Mesenchymal stem cell (in vitro differentiated cells and primary cell): ENCODE measurements at regions not wholly inside any gene's neighbourhood (a gene's known extent, or its start where the extent isn't known, plus 50 kb on each side); places are given as distances from the start of the nearest gene placed in this dataset.

Experiments
- DNase-seq: peaks from one replicate; pipeline ENCODE4 v3.0.0-alpha.2; 2013
- H2AFZ ChIP-seq: one replicate; pipeline ENCODE4 v1.6.1; 2013; ENCODE audit warnings: low read depth, mild to moderate bottlenecking, control low read depth, inconsistent platforms, low read length, moderate library complexity
- H2AK5ac ChIP-seq: 2 replicates; pipeline ENCODE4 v1.6.1; 2013; ENCODE audit warnings: low read length, moderate library complexity, mild to moderate bottlenecking, inconsistent platforms; ENCODE audit not compliant: severe bottlenecking
- H2BK120ac ChIP-seq: one replicate; pipeline ENCODE4 v1.6.1; 2013; ENCODE audit warnings: low read depth, mild to moderate bottlenecking, inconsistent platforms, low read length, moderate library complexity
- H2BK12ac ChIP-seq, 2 experiments: one replicate each; pipeline ENCODE4 v1.6.1; 2013; ENCODE audit warnings: inconsistent platforms in 2 of 2, low read length in 2 of 2, mild to moderate bottlenecking in 2 of 2, moderate library complexity in 2 of 2, control low read depth in 1 of 2
- H2BK15ac ChIP-seq: one replicate; pipeline ENCODE4 v1.6.1; 2013; ENCODE audit warnings: mild to moderate bottlenecking, low read depth, inconsistent platforms; ENCODE audit not compliant: poor library complexity, severe bottlenecking
- H2BK5ac ChIP-seq: 2 replicates; pipeline ENCODE4 v1.6.1; 2013; ENCODE audit warnings: low read depth, mild to moderate bottlenecking, low read length, control low read depth, inconsistent platforms; ENCODE audit not compliant: poor library complexity, severe bottlenecking
- H3K14ac ChIP-seq, 2 experiments: one replicate each; pipeline ENCODE4 v1.6.1; 2013; ENCODE audit warnings: inconsistent platforms in 2 of 2, low read length in 2 of 2, control low read depth in 1 of 2, mild to moderate bottlenecking in 1 of 2, moderate library complexity in 1 of 2
- H3K18ac ChIP-seq, 2 experiments: one replicate each; pipeline ENCODE4 v1.6.1; 2013; ENCODE audit warnings: inconsistent platforms in 2 of 2, low read length in 2 of 2, control low read depth in 1 of 2, low read depth in 1 of 2, mild to moderate bottlenecking in 1 of 2
- H3K23ac ChIP-seq, 2 experiments: one replicate each; pipeline ENCODE4 v1.6.1; 2013; ENCODE audit warnings: inconsistent platforms in 2 of 2, low read length in 2 of 2, mild to moderate bottlenecking in 2 of 2, moderate library complexity in 2 of 2, control low read depth in 1 of 2
- H3K27ac ChIP-seq: 2 replicates; pipeline ENCODE4 v1.5.1; 2013; ENCODE audit warnings: mild to moderate bottlenecking, moderate library complexity, low read length, control low read depth, inconsistent platforms; ENCODE audit not compliant: poor library complexity, severe bottlenecking
- H3K27me3 ChIP-seq, 2 experiments: 2 replicates each; pipeline versions ENCODE4 v1.6.1 to v1.7.0; 2013; ENCODE audit warnings: low read length in 2 of 2, mild to moderate bottlenecking in 2 of 2, moderate library complexity in 2 of 2, control low read depth in 1 of 2, inconsistent platforms in 1 of 2; ENCODE audit not compliant: control insufficient read depth in 1 of 2, insufficient read depth in 1 of 2
- H3K36me3 ChIP-seq, 2 experiments: 2 replicates each; pipeline versions ENCODE4 v1.6.1 to v1.7.0; 2013; ENCODE audit warnings: low read length in 2 of 2, control low read depth in 1 of 2, inconsistent platforms in 1 of 2, low read depth in 1 of 2, mild to moderate bottlenecking in 1 of 2; ENCODE audit not compliant: insufficient read depth in 2 of 2, control insufficient read depth in 1 of 2
- H3K4ac ChIP-seq, 2 experiments: one replicate each; pipeline ENCODE4 v1.6.1; 2013; ENCODE audit warnings: inconsistent platforms in 2 of 2, low read length in 2 of 2, mild to moderate bottlenecking in 2 of 2, moderate library complexity in 2 of 2, control low read depth in 1 of 2, low read depth in 1 of 2
- H3K4me1 ChIP-seq: 2 replicates; pipeline ENCODE4 v1.6.1; 2013; ENCODE audit warnings: low read depth, low read length, control low read depth; ENCODE audit not compliant: control insufficient read depth, insufficient read depth
- H3K4me2 ChIP-seq: 2 replicates; pipeline ENCODE4 v1.6.1; 2013; ENCODE audit warnings: low read length, mild to moderate bottlenecking, inconsistent platforms; ENCODE audit not compliant: poor library complexity, severe bottlenecking
- H3K4me3 ChIP-seq, 2 experiments: 2 replicates each; pipeline versions ENCODE4 v1.5.1 to v1.7.0; 2013; ENCODE audit warnings: low read length in 2 of 2, mild to moderate bottlenecking in 2 of 2, control low read depth in 1 of 2, low read depth in 1 of 2; ENCODE audit not compliant: insufficient read depth in 1 of 2
- H3K79me1 ChIP-seq: replicated peaks from 2 replicates; pipeline ENCODE4 v1.6.1; 2013; ENCODE audit warnings: mild to moderate bottlenecking, control low read depth, low read length, inconsistent platforms; ENCODE audit not compliant: poor library complexity, severe bottlenecking
- H3K9ac ChIP-seq: 2 replicates; pipeline ENCODE4 v1.7.0; 2013; ENCODE audit warnings: mild to moderate bottlenecking, low read length, moderate library complexity
- H3K9me3 ChIP-seq: 2 replicates; pipeline ENCODE4 v1.7.0; 2013; ENCODE audit warnings: mild to moderate bottlenecking, low read length; ENCODE audit not compliant: control insufficient read depth
- H4K8ac ChIP-seq: one replicate; pipeline ENCODE4 v1.6.1; 2013; ENCODE audit warnings: inconsistent platforms, mild to moderate bottlenecking, low read length, moderate library complexity
- H4K91ac ChIP-seq: one replicate; pipeline ENCODE4 v1.6.1; 2013; ENCODE audit warnings: mild to moderate bottlenecking, low read length, inconsistent platforms
- whole genome bisulfite sequencing: methylation state at CpG from one replicate; pipeline ENCODE4 v1.1.7; 2013; ENCODE audit warnings: mixed read lengths; 5-methylcytosine and 5-hydroxymethylcytosine counted together

GRCh38 chr2:128384956-128385355 lies 66.3 kb upstream of the HS6ST1 start:
- Histone ChIP-seq H3K36me3 (no peaks in the 10 kb centered on the region), H2BK12ac (no peak overlapping the region), H2BK15ac (no peak overlapping the region), H3K4ac (no peak overlapping the region), H3K4me3 (no peak overlapping the region), H4K8ac (no peak overlapping the region), H3K18ac (no peak overlapping the region), H3K9me3 (no peaks in the 10 kb centered on the region), H2AK5ac (no peak overlapping the region), H3K27ac (no peak overlapping the region), H3K4me2 (no peak overlapping the region), H3K14ac (no peak overlapping the region), H3K27me3 (peaks cover 0 to 9% of the 10 kb centered on the region in 2 experiments), H2BK5ac (no peak overlapping the region), H2BK120ac (no peak overlapping the region), H3K79me1 (no peaks in the 10 kb centered on the region), H3K23ac (no peak overlapping the region), H3K9ac (no peak overlapping the region), H4K91ac (no peak overlapping the region), H2AFZ (no peak overlapping the region), H3K4me1 (peaks cover 29% of the 10 kb centered on the region)
- DNase-seq, result no peak
- 95% methylated on average over 9 of the region's 10 CpGs for WGBS

GRCh38 chr2:128385365-128385764 lies 66.7 kb upstream of the HS6ST1 start:
- no peak overlapping the region for H2BK12ac ChIP-seq
- H3K23ac ChIP-seq, result no peak overlapping the region
- no peak overlapping the region for H2AFZ ChIP-seq
- H2BK120ac ChIP-seq, result no peak overlapping the region
- no peaks in the 10 kb centered on the region for H3K36me3 ChIP-seq
- peaks cover 0 to 9% of the 10 kb centered on the region in 2 experiments for H3K27me3 ChIP-seq
- H3K4me1 ChIP-seq, result peaks cover 29% of the 10 kb centered on the region
- no peak overlapping the region for H3K9ac ChIP-seq
- 95% methylated on average over 6 of the region's 7 CpGs for WGBS
- no peak overlapping the region for H3K4ac ChIP-seq
- H3K18ac ChIP-seq, result no peak overlapping the region
- H4K8ac ChIP-seq, result no peak overlapping the region
- H3K14ac ChIP-seq, result no peak overlapping the region
- no peak overlapping the region for H2BK15ac ChIP-seq
- H4K91ac ChIP-seq, result no peak overlapping the region
- H3K27ac ChIP-seq, result no peak overlapping the region
- no peak for DNase-seq
- no peak overlapping the region for H2AK5ac ChIP-seq
- H3K4me2 ChIP-seq, result no peak overlapping the region
- H3K79me1 ChIP-seq, result no peaks in the 10 kb centered on the region
- H3K4me3 ChIP-seq, result no peak overlapping the region
- H2BK5ac ChIP-seq, result no peak overlapping the region
- no peaks in the 10 kb centered on the region for H3K9me3 ChIP-seq

- H3K79me1 ChIP-seq, result no peaks in the 10 kb centered on the region
- H3K27me3 ChIP-seq, result peaks cover 0 to 4% of the 10 kb centered on the region in 2 experiments
- DNase-seq, result no peak
Measured at GRCh38 chr2:128386066-128386465, 67.4 kb upstream of the HS6ST1 start.

GRCh38 chr2:128388499-128388941 lies 69.9 kb upstream of the HS6ST1 start:
- Histone ChIP-seq H3K23ac (no peak overlapping the region), H3K4me2 (no peak overlapping the region), H3K27ac (no peak overlapping the region), H3K14ac (no peak overlapping the region), H4K8ac (no peak overlapping the region), H3K9ac (no peak overlapping the region), H2BK5ac (no peak overlapping the region), H3K9me3 (no peaks in the 10 kb centered on the region), H3K36me3 (no peaks in the 10 kb centered on the region), H2BK120ac (no peak overlapping the region), H4K91ac (peak overlapping the region; percentile 45), H3K4ac (no peak overlapping the region), H3K4me3 (no peak overlapping the region), H2AFZ (no peak overlapping the region), H2BK12ac (no peak overlapping the region), H3K79me1 (no peaks in the 10 kb centered on the region), H2BK15ac (no peak overlapping the region), H3K18ac (peak overlapping the region in 1 of 2 experiments; percentile 5), H3K4me1 (peaks cover 21% of the 10 kb centered on the region), H3K27me3 (no peaks in the 10 kb centered on the region), H2AK5ac (peak overlapping the region; percentile 73)
- DNase-seq, result no peak
- 79% methylated on average over 8 of the region's 8 CpGs for WGBS

More at GRCh38 chr2:128386066-128386465, 67.4 kb upstream of the HS6ST1 start:
- Histone ChIP-seq H3K4ac (no peak overlapping the region), H3K9ac (no peak overlapping the region), H3K36me3 (no peaks in the 10 kb centered on the region), H3K14ac (no peak overlapping the region), H3K4me3 (no peak overlapping the region), H2AK5ac (no peak overlapping the region), H2BK120ac (no peak overlapping the region), H2BK5ac (no peak overlapping the region), H3K4me2 (no peak overlapping the region), H3K9me3 (no peaks in the 10 kb centered on the region), H3K4me1 (peaks cover 33% of the 10 kb centered on the region), H2BK12ac (no peak overlapping the region), H3K23ac (no peak overlapping the region), H3K27ac (no peak overlapping the region), H4K91ac (no peak overlapping the region), H3K18ac (no peak overlapping the region), H4K8ac (no peak overlapping the region), H2BK15ac (no peak overlapping the region), H2AFZ (no peak overlapping the region)
- 99% methylated on average over 14 of the region's 14 CpGs for WGBS
